CD4-positive, alpha-beta T cell (primary cell): ENCODE measurements at regions not wholly inside any gene's neighbourhood (a gene's known extent, or its start where the extent isn't known, plus 50 kb on each side); places are given as distances from the start of the nearest gene placed in this dataset.

ENCODE experiments used
- ATAC-seq: fragments of 200-7000 bp; cut with Tn5 transposase; one replicate; pipeline ENCODE4 v1.10.0; 2022; ENCODE audit warnings: mild to moderate bottlenecking; ENCODE audit not compliant: poor library complexity
- CTCF ChIA-PET: fragments of 350-600 bp; sonication (Branson Sonifier 250); formaldehyde crosslinking; loops from one replicate; lab custom pipeline; 2021; ENCODE audit warnings: antibody characterized with exemption, inconsistent platforms; lab: Charles Lee
- POLR2A ChIA-PET: fragments of 350-600 bp; sonication (Branson Sonifier 250); formaldehyde crosslinking; loops from one replicate; lab custom pipeline; 2021; ENCODE audit warnings: antibody characterized with exemption, inconsistent platforms; lab: Charles Lee
- DNase-seq, 14 experiments: peaks; one replicate each; pipeline ENCODE4 v3.0.0-alpha.2; 2013 to 2020; ENCODE audit warnings: mixed read lengths in 2 of 14
- H3K27ac ChIP-seq, 2 donors: one replicate each; pipeline versions ENCODE4 v1.5.1 to v1.7.0; 2013; ENCODE audit warnings: low read length in 2 of 2, low read depth in 1 of 2, mild to moderate bottlenecking in 1 of 2
- H3K27me3 ChIP-seq, 2 experiments: 1 replicate in 1 of 2; 2 replicates in 1 of 2; pipeline versions ENCODE4 v1.6.1 to v1.7.0; 2013; ENCODE audit warnings: low read length in 2 of 2, control low read depth in 1 of 2, mild to moderate bottlenecking in 1 of 2, moderate library complexity in 1 of 2; ENCODE audit not compliant: insufficient read depth in 2 of 2, control insufficient read depth in 1 of 2
- H3K36me3 ChIP-seq: one replicate; pipeline ENCODE4 v1.6.1; 2013; ENCODE audit warnings: low read length, control low read depth; ENCODE audit not compliant: insufficient read depth
- H3K4me1 ChIP-seq: one replicate; pipeline ENCODE4 v1.6.1; 2013; ENCODE audit warnings: low read length, control low read depth; ENCODE audit not compliant: insufficient read depth
- H3K4me3 ChIP-seq: one replicate; pipeline ENCODE4 v1.5.1; 2013; ENCODE audit warnings: mild to moderate bottlenecking, low read length, moderate library complexity
- H3K9me3 ChIP-seq, 2 experiments: 1 replicate in 1 of 2; 2 replicates in 1 of 2; pipeline versions ENCODE4 v1.6.1 to v1.7.0; 2013; ENCODE audit warnings: low read length in 2 of 2, mild to moderate bottlenecking in 2 of 2, control low read depth in 1 of 2, moderate library complexity in 1 of 2; ENCODE audit not compliant: control insufficient read depth in 1 of 2, insufficient read depth in 1 of 2
- H3K27ac Mint-ChIP-seq: one replicate; pipeline ENCODE4 v1.8.0; 2020; ENCODE audit warnings: mixed read lengths
- H3K27me3 Mint-ChIP-seq: one replicate; pipeline ENCODE4 v1.8.0; 2021; ENCODE audit warnings: mixed read lengths
- H3K36me3 Mint-ChIP-seq: one replicate; pipeline ENCODE4 v1.8.0; 2021; ENCODE audit warnings: low read depth, mixed read lengths
- H3K4me1 Mint-ChIP-seq: one replicate; pipeline ENCODE4 v1.8.0; 2021; ENCODE audit warnings: low read depth, mixed read lengths
- H3K4me3 Mint-ChIP-seq: one replicate; pipeline ENCODE4 v1.8.0; 2020; ENCODE audit warnings: mild to moderate bottlenecking, mixed read lengths
- H3K9me3 Mint-ChIP-seq: one replicate; pipeline ENCODE4 v1.8.0; 2020; ENCODE audit warnings: mixed read lengths
- intact Hi-C, 2 experiments: fragments of 100-400 bp; cut with DNase I in 1 of 2; cut with micrococcal nuclease in 1 of 2; formaldehyde crosslinking; loops; one replicate each; pipeline versions ENCODE4 v1.15.1 to v1.9.0; 2023 to 2025; cut with DNase I, micrococcal nuclease
- TF ChIP-seq, protein P1 (sequence below): fragments of 200-600 bp; IDR thresholded peaks from one replicate; pipeline ENCODE4 v1.8.0; 2022; ENCODE audit warnings: antibody characterized with exemption, mild to moderate bottlenecking

DNA sequence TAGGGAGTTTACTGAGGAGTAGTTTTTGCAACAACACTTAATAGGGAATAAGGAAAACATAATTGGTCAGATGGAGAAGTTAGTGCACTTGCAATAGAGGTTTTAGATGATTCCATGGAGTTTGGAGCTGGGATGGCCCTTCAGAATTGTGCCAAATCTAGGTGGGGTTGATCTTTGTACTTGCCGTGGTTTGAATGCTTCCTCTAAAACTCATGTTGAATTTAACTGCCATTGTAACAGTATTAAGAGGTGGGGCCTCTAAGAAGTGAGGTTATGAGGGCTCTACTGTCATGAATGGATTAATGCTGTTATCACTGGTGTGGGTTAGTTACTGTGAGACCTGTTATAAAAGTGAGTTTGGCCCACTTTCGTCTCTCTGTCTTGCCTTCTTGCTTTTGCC is 94.4 kb upstream of the BOD1L1 start:
- Histone ChIP-seq H3K27ac (no peak overlapping the region), H3K4me1 (no peaks in the 10 kb centered on the region), H3K4me3 (no peak overlapping the region), H3K9me3 (no peaks in the 10 kb centered on the region), H3K27me3 (no peaks in the 10 kb centered on the region), H3K36me3 (no peaks in the 10 kb centered on the region)
- ChIA-PET POLR2A (no interaction called here), CTCF (no interaction called here)
- H3K27ac Mint-ChIP-seq = no peak overlapping the region
- H3K27me3 Mint-ChIP-seq = peaks cover 12% of the 10 kb centered on the region
- no peak for ATAC-seq
- intact Hi-C loops = no loop called here
- H3K4me1 Mint-ChIP-seq = no peaks in the 10 kb centered on the region
- no peak for DNase-seq
- H3K4me3 Mint-ChIP-seq = no peak overlapping the region
- TF ChIP-seq, protein P1, sequence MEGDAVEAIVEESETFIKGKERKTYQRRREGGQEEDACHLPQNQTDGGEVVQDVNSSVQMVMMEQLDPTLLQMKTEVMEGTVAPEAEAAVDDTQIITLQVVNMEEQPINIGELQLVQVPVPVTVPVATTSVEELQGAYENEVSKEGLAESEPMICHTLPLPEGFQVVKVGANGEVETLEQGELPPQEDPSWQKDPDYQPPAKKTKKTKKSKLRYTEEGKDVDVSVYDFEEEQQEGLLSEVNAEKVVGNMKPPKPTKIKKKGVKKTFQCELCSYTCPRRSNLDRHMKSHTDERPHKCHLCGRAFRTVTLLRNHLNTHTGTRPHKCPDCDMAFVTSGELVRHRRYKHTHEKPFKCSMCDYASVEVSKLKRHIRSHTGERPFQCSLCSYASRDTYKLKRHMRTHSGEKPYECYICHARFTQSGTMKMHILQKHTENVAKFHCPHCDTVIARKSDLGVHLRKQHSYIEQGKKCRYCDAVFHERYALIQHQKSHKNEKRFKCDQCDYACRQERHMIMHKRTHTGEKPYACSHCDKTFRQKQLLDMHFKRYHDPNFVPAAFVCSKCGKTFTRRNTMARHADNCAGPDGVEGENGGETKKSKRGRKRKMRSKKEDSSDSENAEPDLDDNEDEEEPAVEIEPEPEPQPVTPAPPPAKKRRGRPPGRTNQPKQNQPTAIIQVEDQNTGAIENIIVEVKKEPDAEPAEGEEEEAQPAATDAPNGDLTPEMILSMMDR = no peak
- H3K36me3 Mint-ChIP-seq = no peaks in the 10 kb centered on the region
- peaks cover 2% of the 10 kb centered on the region for H3K9me3 Mint-ChIP-seq

DNA sequence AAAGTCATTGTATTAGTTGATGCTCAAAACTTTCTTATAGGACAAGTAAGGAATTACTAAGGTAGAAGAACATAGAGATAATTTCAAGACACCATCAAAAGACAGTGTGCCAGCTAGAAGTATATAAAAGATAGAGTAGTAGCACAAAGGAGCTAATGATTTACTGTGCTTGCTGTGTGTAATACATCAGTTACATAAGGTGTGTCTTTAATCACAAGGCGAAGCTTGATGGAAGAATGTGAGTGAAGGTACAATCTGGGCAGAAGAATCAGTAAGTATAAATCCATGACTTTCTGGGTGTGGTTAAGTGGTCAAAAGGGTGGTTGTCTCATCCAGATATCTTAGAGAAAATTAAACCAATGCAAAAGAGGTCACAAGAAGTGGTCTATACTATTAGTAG is 95.1 kb upstream of the BOD1L1 start:
- CTCF ChIA-PET = no interaction called here
- intact Hi-C loops = no loop called here
- no peak overlapping the region for H3K27ac Mint-ChIP-seq

DNA sequence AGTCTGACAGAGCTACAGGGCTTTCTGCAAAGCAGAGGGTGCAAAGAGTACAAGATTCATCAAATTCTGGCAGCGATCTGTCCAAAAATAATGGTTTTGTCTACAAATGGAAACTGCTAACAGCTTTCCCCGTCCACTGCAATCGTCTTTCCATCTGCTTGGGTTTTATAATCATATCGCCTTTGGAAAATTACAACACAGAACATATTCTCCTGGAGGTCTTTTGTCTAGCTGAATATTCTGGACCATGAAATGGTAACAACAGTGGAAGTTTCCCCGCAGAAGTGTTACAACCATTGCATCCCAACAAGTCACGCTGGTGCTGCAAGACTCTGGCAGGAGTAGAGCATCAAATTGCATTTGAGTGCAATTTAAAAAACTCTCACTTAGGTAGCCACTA is 101.2 kb upstream of the BOD1L1 start:
- CTCF ChIA-PET = no interaction called here
- ATAC-seq = no peak
- Mint-ChIP-seq H3K27me3 (no peaks in the 10 kb centered on the region), H3K36me3 (no peaks in the 10 kb centered on the region), H3K4me1 (no peaks in the 10 kb centered on the region), H3K9me3 (peaks cover 2% of the 10 kb centered on the region), H3K4me3 (no peak overlapping the region), H3K27ac (no peak overlapping the region)
- Histone ChIP-seq H3K27ac (no peak overlapping the region), H3K9me3 (no peaks in the 10 kb centered on the region), H3K4me1 (no peaks in the 10 kb centered on the region), H3K4me3 (no peak overlapping the region), H3K36me3 (no peaks in the 10 kb centered on the region), H3K27me3 (no peaks in the 10 kb centered on the region)
- TF ChIP-seq, protein P1 = no peak
- no peak for DNase-seq
- POLR2A ChIA-PET = no interaction called here
- intact Hi-C loops = no loop called here

More for the DNA sequence above, 95.1 kb upstream of the BOD1L1 start:
- peaks cover 9% of the 10 kb centered on the region for H3K27me3 Mint-ChIP-seq
- no peaks in the 10 kb centered on the region for H3K4me1 Mint-ChIP-seq
- ATAC-seq = no peak
- no peak overlapping the region for H3K4me3 Mint-ChIP-seq
- peaks cover 2% of the 10 kb centered on the region for H3K9me3 Mint-ChIP-seq
- no peaks in the 10 kb centered on the region for H3K36me3 Mint-ChIP-seq
- H3K9me3 ChIP-seq = no peaks in the 10 kb centered on the region
- POLR2A ChIA-PET = no interaction called here
- no peak for DNase-seq
- no peaks in the 10 kb centered on the region for H3K4me1 ChIP-seq
- no peaks in the 10 kb centered on the region for H3K27me3 ChIP-seq
- H3K27ac ChIP-seq = no peak overlapping the region
- no peak overlapping the region for H3K4me3 ChIP-seq
- TF ChIP-seq, protein P1 = no peak
- H3K36me3 ChIP-seq = no peaks in the 10 kb centered on the region
